ENCODE measurements at regions not wholly inside any gene's neighbourhood (a gene's known extent, or its start where the extent isn't known, plus 50 kb on each side); places are given as distances from the start of the nearest gene placed in this dataset.

DNA sequence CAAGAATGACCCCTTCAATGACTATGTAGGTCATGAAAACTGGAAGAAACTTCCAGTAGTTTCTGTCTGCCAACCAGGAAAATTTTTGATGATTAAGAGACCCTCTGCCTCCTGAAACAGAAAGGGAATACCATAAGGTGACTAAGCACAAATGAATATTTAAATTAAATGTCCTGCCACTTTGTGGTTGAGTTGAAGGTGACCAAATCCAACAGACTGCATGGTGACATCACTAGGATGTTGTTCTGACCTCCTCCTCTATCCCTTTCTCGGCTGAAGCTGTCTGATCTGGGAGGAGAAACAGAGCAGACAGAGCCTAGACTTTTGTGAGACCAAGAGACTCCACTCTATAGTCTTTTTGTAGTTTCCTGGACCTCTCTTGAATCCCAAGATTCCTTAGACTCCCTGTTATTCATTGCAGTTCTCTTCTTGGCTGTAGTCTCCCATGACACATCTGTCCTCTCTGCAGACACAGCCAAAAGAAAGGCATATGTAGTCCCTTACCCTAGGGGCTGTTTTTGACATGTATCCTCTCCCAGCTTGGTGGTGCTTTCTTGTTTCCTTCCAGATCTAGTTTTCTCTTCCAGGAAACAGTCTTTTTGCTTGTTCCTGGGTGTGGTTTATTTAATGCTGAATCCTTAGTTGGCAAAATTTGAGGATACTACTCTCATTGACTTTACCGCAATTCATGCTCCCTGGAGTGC is 55.2 kb upstream of the UBE3A start:
- no peak overlapping the region for H3K4me3 ChIP-seq (ENCODE audit: low read depth, low read length)
- TF ChIP-seq, protein P1, sequence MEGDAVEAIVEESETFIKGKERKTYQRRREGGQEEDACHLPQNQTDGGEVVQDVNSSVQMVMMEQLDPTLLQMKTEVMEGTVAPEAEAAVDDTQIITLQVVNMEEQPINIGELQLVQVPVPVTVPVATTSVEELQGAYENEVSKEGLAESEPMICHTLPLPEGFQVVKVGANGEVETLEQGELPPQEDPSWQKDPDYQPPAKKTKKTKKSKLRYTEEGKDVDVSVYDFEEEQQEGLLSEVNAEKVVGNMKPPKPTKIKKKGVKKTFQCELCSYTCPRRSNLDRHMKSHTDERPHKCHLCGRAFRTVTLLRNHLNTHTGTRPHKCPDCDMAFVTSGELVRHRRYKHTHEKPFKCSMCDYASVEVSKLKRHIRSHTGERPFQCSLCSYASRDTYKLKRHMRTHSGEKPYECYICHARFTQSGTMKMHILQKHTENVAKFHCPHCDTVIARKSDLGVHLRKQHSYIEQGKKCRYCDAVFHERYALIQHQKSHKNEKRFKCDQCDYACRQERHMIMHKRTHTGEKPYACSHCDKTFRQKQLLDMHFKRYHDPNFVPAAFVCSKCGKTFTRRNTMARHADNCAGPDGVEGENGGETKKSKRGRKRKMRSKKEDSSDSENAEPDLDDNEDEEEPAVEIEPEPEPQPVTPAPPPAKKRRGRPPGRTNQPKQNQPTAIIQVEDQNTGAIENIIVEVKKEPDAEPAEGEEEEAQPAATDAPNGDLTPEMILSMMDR (IDR thresholded peaks at IDR 0.05; ENCODE audit: borderline replicate concordance, insufficient read depth, low read depth, low read length) = no peak

DNA sequence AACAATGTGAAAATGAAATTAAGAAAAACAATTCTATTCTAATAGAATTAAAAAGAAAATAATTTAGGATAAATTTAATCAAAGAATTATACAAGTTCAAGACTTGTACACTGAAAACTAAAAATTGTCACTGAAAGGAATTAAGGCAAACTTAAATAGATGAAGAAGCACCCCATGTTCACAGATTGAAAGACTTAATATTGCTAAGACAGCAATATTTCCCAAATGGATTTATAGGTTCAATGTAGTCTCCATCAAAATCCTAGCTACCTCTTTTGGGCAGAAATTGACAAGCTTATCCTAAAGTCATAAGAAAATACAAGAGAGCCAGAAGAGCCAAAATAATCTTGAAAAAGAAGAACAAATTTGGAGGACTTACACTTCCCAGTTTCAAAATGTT is 53.5 kb upstream of the UBE3A start:
- TF ChIP-seq, protein P1 (IDR thresholded peaks at IDR 0.05; ENCODE audit: borderline replicate concordance, insufficient read depth, low read depth, low read length) = no peak
- H3K4me3 ChIP-seq (ENCODE audit: low read depth, low read length) = no peak overlapping the region

Data from GM12875 (cell line).